Fibroblast of the conjunctiva (primary cell): ENCODE measurements at regions not wholly inside any gene's neighbourhood (a gene's known extent, or its start where the extent isn't known, plus 50 kb on each side); places are given as distances from the start of the nearest gene placed in this dataset.
"Not testable (repeated sequence)": the region's sequence is repeated elsewhere in the genome, so short reads cannot be mapped to it uniquely, and the experiment has no call there.

Experiments used
- DNase-seq: peaks from one replicate; pipeline ENCODE4 v3.0.0-alpha.2; 2010; ENCODE audit warnings: low read depth

- DNase-seq: no peak
Observed at GRCh38 chr2:175766880-175767279, 235.2 kb downstream of the LNPK start.

DNA sequence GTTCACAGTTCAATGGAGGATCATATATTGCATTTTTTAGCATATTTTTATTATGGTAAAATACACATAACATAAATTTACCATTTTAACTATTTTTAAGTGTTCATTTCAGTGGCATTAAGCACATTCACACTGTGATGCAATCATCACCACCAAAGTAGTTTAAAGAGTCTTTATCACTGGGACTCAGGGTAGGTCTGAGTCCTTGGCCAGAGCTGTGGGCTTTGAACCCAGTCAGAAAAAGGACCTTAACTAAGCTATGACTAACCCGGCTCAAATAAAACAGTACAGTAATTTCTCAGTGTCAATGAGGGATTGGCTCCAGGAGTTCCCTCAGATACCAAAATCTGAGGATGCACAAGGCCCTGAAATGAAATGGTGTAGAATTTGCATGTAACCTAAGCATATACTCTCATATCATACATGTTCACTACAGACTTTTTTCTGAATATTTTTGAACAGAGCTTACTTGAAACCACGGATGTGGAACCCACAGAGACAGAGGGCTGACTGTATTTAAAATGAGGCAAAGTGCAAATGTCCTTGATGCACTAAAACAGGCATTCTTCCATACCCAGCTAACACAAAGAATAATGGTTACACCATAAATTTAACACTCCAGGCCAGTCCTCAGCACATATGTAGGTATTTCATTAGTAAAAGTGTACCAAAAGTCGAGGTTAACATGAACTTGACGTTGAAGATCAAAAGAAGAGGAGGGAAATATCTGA is 246.2 kb downstream of the LNPK start:
- no peak for DNase-seq

GRCh38 chr2:175755169-175755568 is 246.9 kb downstream of the LNPK start:
- DNase-seq: no peak

- DNase-seq: no peak
Observed at GRCh38 chr2:175750195-175750594, 251.9 kb downstream of the LNPK start.

GRCh38 chr2:175745911-175746310 is 256.2 kb downstream of the LNPK start:
- DNase-seq: no peak

DNA sequence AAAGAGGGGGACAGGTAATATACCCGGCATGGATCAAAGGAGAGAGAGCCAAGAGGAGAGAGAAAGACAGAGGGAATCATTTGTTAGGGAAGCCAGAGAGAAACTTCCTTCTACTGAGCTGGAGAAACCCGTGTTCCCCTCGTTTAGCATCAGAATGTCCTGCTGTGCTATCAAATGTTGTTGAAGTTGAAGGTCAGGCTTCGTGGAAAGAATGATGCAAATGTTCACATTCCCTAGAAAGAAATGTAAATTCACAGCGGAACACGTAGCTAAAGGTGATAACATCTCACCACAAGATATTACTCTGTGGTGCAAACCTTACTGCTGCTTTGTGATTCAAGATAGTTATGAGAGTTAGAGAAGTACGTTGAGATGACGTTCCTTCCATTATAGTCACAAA is 258.1 kb downstream of the LNPK start:
- no peak for DNase-seq

- DNase-seq: no peak
Observed at GRCh38 chr2:175743011-175743410, 259.1 kb downstream of the LNPK start.

- DNase-seq: no peak
Observed at GRCh38 chr2:175742367-175742766, 259.7 kb downstream of the LNPK start.

- no peak for DNase-seq
Observed at GRCh38 chr2:175741164-175741563, 260.9 kb downstream of the LNPK start.

GRCh38 chr2:175737722-175738361 is 264.2 kb downstream of the LNPK start:
- no peak for DNase-seq

DNA sequence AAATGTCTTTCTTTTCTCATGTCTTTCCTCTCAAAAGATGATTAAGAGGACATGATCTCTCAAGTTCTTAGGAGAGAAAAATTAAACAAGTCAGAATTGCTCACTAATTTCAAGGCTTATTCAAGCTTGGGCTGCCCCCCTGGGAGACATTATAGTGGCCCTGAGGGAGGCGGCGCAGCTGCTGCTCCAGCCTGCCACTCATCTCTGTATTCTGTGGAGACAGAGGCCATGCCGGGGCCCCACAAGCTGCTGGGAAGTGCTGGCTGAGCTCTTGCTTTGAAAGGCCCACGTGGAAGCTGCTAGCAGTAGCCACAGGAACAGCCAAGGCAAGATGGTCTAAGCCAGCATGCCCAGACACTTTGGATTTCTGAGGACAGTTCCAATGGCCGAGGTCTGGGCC is 267.4 kb downstream of the LNPK start:
- no peak for DNase-seq

DNA sequence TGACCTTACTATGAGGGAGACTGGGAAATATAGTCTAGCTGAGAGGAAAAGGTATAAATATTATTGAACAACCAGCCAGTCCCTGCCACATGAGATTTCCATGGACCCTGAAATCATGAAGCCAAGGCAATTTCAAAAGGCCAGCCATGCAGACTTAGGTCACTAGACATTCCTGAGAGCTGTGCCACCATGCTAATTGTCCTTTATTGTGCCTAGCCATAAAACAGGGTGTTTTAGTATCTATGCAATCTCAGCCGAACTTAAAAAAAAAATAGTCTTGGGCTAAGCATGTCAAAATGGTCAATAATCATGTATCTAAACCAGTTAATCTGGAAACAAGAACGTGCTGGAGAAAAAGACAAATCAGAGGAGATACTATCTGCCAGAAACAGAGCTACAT is 269.5 kb downstream of the LNPK start:
- DNase-seq: no peak

- DNase-seq: no peak
Observed at GRCh38 chr2:175730050-175730449, 272.0 kb downstream of the LNPK start.

DNA sequence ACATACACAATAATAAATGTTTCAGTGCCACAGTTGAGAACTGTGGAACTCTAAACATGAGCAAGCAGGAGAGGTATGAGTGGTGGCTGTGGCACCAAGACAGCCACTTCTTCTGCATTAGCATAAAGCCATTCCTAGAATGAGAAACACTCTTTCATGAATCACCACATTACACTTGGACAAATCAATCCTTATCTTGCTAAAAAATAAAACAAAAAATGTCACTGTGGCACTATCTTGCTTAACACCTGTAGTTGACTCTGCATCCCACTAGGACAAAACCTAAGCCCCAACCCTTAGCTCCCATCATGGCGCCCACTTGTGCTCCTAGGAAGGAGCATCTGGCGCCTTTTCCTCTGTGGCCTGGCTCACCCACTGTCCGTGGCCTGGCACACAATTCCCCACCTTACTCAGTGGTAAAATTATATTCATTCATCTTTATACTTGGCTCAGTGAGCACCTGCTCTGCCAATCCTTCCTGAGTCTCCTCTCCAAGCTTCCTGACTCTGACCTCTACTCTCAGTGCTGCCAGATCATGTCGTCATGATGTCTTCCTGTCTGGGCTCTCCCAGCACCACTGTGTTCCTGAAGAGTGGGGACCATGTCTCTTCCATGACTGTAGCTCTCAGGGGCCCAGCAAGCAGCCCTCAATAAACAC is 272.9 kb downstream of the LNPK start:
- DNase-seq: no peak

- DNase-seq: no peak
Observed at GRCh38 chr2:175728032-175728431, 274.0 kb downstream of the LNPK start.

DNA sequence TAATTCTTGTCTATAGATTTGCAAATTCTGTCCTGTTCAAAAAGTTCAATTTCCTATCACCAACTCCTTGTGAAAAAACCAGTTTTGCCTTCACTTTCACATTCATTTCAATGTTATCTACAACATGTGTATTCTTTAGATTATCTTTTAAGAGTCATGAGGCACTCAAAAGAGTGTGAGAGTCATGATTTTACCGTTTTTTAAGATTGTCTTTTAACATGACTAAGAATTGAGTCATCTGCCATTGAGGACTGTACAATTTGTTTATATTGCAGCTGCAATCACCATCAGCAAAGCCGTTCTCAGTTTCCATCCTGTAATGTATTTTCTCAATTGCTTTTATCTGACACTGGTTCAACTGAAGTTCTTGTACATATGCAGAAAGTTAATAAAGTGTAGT is 275.8 kb downstream of the LNPK start:
- no peak for DNase-seq

GRCh38 chr2:175709248-175709647 is 292.8 kb downstream of the LNPK start:
- DNase-seq: no peak

GRCh38 chr2:175707322-175707721 is 294.7 kb downstream of the LNPK start:
- DNase-seq: no peak

DNA sequence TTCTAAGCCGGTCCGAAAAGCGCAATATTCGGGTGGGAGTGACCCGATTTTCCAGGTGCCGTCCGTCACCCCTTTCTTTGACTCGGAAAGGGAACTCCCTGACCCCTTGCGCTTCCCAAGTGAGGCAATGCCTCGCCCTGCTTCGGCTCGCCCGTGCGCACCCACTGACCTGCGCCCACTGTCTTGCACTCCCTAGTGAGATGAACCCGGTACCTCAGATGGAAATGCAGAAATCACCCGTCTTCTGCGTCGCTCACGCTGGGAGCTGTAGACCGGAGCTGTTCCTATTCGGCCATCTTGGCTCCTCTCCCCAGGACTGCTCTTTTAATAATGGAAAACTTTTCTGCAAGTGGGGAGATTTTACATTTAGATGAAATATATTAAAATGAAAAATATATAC is 297.5 kb downstream of the LNPK start:
- DNase-seq: not testable (repeated sequence)

DNA sequence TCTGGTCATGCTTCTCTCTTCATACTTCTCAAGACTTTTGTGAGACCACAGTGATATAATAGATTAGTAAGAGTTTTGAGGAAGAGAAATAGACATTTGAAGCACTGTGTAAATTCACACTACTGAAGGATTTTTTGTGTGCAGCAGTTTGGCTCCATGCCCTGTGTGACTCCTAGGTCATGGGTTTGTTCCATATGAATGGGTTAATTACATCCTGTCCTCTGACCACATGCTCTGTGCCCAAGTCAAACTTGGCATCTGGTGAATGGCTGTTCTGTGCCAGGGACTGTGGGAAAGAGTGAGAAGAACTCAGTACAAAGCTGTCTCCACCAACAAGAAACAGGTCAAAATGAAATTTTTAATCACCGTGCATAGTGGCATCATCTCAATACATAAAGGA is 304.0 kb downstream of the LNPK start:
- DNase-seq: no peak

GRCh38 chr2:175690113-175690837 is 311.8 kb downstream of the LNPK start:
- peak; percentile 67 for DNase-seq

GRCh38 chr2:175688243-175688642 is 313.8 kb downstream of the LNPK start:
- DNase-seq: no peak

DNA sequence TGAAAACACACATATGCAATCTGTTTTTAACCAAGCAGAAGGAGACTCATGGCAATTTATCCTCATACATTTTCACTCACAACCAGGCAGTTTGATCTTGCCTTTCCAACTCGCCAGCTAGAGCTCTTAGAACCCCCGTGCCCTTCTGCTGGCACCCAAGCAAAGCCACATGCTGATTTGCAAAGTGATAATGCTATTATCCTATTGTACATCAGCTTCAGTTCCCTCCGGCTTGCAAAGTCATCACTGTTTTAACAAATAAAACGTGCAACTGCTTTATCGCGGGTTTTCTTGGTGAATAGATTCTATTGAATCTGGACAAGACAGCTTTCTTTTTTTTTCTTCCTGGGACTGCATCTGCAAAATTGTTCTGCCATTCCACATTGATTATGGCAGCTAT is 314.6 kb downstream of the LNPK start:
- DNase-seq: no peak
